ENCODE measurements at regions not wholly inside any gene's neighbourhood (a gene's known extent, or its start where the extent isn't known, plus 50 kb on each side); places are given as distances from the start of the nearest gene placed in this dataset.

- no peak for TF ChIP-seq POLR2A (IDR thresholded peaks at IDR 0.05)
- no peak for TF ChIP-seq CTCF (IDR thresholded peaks at IDR 0.05)
These were observed 91.3 kb upstream of the ANO1 start for GRCh38 chr11:69986830-69987229.

Measured in sigmoid colon (tissue), 3 donors.